GM21360 (cell line): ENCODE measurements at regions not wholly inside any gene's neighbourhood (a gene's known extent, or its start where the extent isn't known, plus 50 kb on each side); places are given as distances from the start of the nearest gene placed in this dataset.
"Not testable (repeated sequence)": the region's sequence is repeated elsewhere in the genome, so short reads cannot be mapped to it uniquely, and the experiment has no call there.

Experiments
- ATAC-seq: cut with Tn5 transposase; IDR thresholded peaks from one replicate; pipeline ENCODE4 v1.9.1; 2021; ENCODE audit warnings: mild to moderate bottlenecking, moderate library complexity; ENCODE audit not compliant: unreplicated experiment

DNA sequence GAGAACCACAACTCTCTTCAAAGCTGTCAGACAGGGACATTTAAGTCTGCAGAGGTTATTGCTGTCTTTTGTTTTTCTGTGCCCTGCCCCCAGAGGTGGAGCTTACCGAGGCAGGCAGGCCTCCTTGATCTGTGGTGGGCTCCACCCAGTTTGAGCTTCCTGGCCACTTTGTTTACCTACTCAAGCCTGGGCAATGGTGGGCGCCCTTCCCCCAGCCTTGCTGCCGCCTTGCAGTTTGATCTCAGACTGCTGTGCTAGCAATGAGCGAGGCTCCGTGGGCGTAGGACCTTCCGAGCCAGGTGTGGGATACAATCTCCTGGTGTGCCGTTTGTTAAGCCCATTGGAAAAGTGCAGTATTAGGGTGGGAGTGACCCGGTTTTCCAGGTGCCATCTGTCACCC is 822.1 kb downstream of the KCNMA1 start:
- ATAC-seq = not testable (repeated sequence)

DNA sequence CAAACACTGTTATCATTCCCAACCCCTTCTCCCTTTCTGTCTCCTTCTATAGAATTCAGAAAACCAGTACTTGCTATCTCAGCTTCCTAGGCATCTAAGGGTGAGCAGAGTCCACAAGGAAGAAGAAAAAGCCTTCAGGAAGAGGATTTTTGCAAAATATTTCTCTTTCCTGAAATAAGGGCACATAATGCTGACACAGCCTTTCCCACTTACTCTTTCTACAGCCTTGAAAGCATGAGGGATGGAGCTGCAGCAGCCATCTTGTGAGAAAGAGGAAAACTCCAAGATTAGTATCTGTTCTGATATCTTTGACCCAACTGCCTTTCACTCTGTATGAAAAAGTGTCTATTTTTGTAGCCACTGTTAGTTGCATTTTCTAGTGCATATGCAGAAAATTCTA is 826.2 kb downstream of the KCNMA1 start:
- no peak for ATAC-seq

GRCh38 chr10:76788452-76788811 is 849.2 kb downstream of the KCNMA1 start:
- ATAC-seq = no peak

- ATAC-seq = no peak
Measured at GRCh38 chr10:76787746-76788451, 849.7 kb downstream of the KCNMA1 start.

GRCh38 chr10:76786504-76787072 is 851.0 kb downstream of the KCNMA1 start:
- ATAC-seq = no peak

DNA sequence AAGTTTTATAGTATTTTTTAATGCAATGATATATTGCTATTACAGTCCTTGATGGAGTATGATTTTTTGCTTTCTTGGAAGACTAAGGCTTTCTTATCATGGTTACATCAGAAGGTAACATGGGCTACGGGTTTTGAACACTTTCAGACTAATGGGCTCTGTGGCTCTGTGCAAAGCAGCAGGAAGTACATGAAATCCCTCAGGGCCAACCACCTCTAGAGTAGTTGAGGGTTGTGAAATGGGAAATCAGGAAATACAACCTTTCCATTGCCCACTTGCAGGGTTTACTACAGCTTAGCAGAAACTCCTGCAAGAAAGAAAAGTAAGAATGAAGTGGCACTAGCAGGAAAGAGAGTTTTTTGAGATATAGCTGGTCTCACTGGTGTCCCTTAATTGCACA is 853.5 kb downstream of the KCNMA1 start:
- ATAC-seq = no peak

DNA sequence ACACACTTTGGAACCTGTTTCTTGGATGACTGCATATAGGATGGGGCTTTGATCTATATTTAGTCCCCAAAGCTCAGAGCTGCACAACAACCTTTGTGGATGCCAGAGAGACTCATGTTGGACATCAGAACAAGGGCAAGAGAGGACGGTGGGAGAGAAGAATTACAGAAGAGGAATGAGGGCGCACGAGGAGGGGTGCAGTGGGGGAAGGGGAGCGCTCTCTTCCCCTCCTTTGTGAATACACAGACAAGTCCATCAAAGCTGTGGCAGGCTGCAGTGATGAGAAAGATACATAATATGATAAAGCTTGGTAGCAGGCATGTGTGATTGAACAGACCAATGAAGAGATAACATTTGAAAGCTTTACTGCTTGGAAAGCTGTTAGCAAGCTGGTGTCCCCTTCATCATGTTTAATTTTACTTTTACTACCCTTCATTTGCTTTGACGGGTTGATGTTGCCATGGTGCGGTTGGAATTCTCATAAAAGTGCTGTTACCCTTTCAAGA is 857.8 kb downstream of the KCNMA1 start:
- ATAC-seq = no peak

DNA sequence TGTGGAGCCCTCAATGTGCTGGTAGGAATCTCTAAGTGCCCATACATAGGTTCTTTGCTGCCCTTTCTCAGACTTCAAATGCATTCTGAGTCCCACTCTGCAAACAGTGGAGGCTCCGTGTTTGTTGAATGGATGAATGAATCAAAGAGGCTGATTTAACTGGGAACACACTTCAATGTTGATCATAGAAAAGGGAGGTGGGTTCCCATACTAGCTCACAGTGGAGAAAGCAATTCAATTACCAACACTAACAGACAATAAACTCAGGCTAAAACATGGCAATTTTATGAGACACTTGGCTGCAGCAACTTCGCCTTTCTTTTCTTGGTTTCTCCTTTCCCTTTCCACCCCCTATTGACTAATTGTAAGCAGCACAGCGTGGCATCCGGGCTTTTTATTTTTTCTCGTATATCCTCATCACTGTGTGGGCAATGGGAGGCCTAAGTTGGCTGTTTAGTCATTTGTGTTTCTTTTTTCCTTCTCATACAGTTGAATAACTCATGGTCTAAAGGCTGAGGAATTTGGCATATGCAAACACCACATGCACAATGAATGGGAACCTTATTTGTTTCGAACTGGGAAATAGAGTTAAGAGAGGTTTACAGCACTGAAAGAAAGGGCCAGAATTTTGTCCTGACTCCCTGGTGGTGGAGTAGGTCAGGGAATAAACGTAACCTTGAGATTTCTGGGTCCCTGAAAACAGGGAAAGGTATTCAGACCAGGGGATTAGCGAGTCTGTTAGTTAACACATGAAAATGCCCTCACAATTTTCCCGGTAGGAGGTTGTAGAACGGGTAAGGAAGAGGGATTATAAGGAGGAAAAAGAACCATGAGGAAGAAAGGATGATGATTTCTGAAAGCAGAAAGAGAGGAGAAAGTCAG is 858.5 kb downstream of the KCNMA1 start:
- ATAC-seq = no peak

DNA sequence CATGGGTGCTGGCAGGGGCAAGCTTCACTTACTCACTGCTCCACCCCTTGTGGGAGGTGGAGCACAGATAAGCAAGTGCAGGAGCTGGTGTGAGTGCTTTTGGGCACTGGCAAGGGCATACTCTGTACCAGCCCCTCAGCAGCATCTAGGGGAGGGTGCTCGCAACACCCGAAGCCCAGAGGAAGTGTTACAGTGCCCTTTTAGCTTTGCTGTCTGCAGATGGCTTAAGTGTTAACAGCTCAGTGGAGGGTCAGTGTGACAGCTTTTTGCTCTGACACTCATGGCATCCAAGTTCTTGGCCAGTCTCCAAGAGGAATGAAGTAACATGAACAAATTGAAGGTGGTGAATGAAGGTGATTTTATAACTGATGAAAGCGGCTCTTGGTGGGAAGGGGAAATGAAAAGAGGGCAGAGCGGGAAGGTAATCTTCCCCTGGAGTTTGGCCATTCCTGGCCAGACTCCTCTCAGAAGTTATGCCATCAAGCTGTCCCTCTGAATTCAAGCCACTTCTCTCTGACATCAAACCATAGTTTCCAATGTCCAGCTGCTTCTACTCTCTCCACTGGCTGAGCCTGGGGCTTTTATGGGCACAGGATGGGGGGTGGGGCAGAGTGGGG is 862.5 kb downstream of the KCNMA1 start:
- no peak for ATAC-seq

GRCh38 chr10:76769582-76769981 is 868.0 kb downstream of the KCNMA1 start:
- ATAC-seq = no peak

DNA sequence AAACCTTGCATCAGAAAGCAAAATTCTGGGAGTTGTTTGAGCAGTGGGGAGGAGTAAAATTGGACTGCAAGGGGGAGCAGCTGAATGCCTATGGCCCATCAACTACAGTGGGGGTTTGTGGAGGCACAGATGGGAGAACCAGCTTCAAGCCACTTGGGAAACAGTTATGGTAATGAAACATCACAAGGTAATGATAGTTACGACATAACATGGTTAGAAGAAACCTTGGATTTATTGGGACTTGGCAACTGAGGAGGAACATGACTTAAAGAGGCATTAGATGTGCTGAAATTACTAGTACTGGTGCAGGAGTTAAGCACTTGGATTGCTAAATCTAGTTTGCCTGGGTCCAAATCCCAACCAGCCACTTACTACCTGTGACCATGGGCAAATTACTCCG is 868.4 kb downstream of the KCNMA1 start:
- no peak for ATAC-seq

DNA sequence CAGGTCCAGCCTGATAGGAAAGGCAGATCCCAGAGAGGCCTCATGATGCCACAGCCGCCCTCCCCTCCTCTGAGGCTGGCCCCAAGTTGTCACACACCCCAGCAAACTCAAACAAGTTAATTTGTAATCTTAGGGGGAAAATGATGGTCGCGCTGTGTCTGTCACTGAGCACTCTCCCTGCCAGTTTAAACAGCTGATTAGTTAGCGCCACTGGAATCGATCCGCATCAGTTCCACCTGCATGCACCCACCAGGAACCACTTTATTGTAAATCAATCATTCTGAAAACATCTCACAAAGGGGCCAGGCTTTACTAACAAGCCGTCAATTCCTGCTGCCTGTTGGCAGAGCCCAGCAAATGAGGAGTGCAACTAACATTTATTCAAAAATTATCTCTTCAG is 870.9 kb downstream of the KCNMA1 start:
- ATAC-seq = no peak

DNA sequence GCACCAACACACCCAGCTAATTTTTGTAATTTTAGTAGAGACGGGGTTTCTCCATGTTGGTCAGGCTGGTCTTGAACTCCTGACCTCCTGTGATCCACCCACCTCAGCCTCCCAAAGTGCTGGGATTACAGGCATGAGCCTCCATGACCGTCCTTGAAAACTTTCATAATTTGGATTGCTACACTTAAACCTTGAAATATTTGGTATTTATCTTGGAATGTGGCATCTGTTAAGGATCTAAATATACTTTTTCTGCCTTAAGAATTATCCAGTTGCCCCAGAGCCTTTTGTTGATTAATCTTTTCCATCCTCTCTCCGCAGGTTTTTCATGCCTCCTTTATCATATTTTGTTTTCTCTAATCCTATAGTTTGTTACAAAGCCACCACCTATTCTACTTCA is 872.7 kb downstream of the KCNMA1 start:
- ATAC-seq = not testable (repeated sequence)

DNA sequence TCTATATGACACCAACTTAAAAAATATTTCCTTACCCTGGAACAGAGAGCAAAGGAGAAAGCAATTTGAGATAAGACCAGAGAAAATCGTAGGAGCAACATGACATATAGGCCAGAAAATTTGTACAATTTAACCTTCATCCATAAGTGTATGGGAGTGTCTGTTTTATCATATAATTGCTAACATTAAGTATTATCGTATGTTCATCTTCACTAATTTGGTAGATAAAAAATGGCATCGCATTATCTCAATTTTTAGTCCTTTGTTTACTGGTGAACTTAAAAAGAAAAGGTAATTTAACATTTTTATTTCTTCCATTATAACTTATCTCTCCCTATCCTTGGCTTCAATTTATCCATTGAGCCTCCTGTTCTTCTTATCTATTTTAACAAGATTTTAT is 873.4 kb downstream of the KCNMA1 start:
- ATAC-seq = no peak

DNA sequence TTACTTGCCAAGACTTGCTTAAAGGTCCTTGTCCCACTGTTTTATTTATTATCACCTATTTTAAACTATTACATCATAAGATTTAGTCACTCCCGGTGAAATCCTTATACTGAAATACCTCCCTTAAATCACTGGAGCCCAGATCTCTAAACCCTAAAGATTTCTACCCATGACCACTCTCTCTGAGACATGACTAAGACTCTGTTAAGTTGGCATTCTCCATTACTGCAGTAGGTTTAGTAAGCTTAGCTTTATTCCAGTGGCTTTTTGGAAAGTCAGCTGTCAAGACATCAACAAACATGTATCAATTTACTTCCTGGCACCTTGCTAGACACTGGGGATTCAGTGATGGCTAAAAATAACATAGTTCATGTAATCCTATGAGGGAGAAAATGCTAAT is 874.2 kb downstream of the KCNMA1 start:
- ATAC-seq = no peak

- no peak for ATAC-seq
Measured at GRCh38 chr10:76759681-76760080, 877.9 kb downstream of the KCNMA1 start.

GRCh38 chr10:76743169-76743568 is 894.4 kb downstream of the KCNMA1 start:
- no peak for ATAC-seq

- no peak for ATAC-seq
Measured at GRCh38 chr10:76740514-76740913, 897.1 kb downstream of the KCNMA1 start.

DNA sequence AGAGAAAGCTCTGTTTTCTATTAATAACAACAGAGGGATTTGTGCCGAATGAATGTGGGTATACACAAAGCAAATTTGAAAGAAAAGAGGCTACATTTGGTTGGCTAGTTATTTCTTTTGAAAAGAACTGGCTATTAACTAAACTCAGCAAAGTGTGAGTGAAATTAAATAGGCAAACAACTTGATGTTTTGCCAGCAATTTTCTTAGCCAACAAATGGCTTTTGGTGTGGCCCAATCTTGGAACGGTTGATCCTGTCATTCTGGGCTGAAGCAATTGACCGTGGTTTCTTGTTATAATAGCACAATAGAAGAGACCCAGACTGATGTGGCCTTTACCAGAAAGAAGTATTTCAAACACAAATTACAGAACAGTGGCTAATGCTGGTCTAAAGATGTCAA is 898.6 kb downstream of the KCNMA1 start:
- no peak for ATAC-seq

DNA sequence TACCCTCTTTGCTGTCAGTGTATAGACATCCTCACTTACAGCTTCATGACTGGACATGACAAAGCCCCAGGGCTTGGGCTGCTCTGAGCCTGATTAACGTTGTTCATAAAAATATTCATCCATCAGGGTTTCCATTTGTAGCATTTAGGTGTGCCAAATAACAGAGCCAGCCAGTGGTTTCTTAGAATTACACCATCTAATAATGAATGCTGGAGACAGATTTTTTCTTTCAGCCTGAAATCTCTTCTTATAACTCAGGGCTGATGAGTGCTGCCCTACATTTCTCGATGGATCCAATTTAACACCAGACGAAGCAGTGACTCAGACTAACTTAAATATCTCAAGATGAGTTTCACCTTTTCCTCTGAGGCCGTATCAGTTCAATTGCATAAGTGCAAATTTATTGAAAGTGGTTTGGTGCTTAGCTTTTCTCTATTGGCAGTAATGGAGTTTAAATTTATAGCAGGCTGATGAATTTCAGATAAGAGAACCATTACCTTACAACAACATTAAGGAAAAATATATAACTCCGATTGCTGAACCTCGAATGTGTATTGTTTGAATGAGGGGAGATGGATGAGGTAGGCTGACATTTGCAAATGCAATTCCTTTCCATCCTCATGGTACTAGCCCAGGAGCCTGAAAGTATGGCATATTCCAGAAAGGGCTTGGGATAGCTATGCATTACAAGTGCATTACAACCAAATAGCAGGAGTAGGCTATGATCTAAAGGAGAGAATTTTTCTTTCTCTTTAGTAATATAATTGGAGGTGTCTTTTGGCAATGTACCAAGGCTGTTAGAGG is 900.6 kb downstream of the KCNMA1 start:
- ATAC-seq = no peak

DNA sequence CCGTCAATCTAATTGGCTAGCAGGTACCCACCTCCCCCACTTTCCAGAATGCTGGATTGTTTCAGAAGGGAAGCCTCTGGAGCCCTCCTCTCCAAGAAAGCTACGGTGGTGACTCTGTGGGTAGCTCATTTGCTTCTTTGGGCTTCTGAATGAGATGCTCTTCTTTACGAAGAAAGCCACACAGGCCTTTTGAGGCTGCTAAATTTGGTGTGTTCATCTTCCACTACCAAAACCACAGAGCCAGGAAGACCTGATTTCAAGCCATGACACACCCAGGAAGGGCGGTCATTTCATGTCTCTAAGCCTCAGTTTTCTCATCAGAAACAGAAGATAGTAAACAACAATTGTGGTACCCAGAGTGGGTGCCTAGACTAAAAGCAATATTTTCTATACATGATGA is 901.2 kb downstream of the KCNMA1 start:
- ATAC-seq = no peak
